CD4-positive, alpha-beta T cell (primary cell): ENCODE measurements at regions not wholly inside any gene's neighbourhood (a gene's known extent, or its start where the extent isn't known, plus 50 kb on each side); places are given as distances from the start of the nearest gene placed in this dataset.

Experiments
- ATAC-seq: fragments of 200-7000 bp; cut with Tn5 transposase; one replicate; pipeline ENCODE4 v1.10.0; 2022; ENCODE audit warnings: mild to moderate bottlenecking; ENCODE audit not compliant: poor library complexity
- CTCF ChIA-PET: fragments of 350-600 bp; sonication (Branson Sonifier 250); formaldehyde crosslinking; loops from one replicate; lab custom pipeline; 2021; ENCODE audit warnings: antibody characterized with exemption, inconsistent platforms; lab: Charles Lee
- POLR2A ChIA-PET: fragments of 350-600 bp; sonication (Branson Sonifier 250); formaldehyde crosslinking; loops from one replicate; lab custom pipeline; 2021; ENCODE audit warnings: antibody characterized with exemption, inconsistent platforms; lab: Charles Lee
- DNase-seq, 14 experiments: peaks; one replicate each; pipeline ENCODE4 v3.0.0-alpha.2; 2013 to 2020; ENCODE audit warnings: mixed read lengths in 2 of 14
- H3K27ac ChIP-seq, 2 donors: one replicate each; pipeline versions ENCODE4 v1.5.1 to v1.7.0; 2013; ENCODE audit warnings: low read length in 2 of 2, low read depth in 1 of 2, mild to moderate bottlenecking in 1 of 2
- H3K27me3 ChIP-seq, 2 experiments: 1 replicate in 1 of 2; 2 replicates in 1 of 2; pipeline versions ENCODE4 v1.6.1 to v1.7.0; 2013; ENCODE audit warnings: low read length in 2 of 2, control low read depth in 1 of 2, mild to moderate bottlenecking in 1 of 2, moderate library complexity in 1 of 2; ENCODE audit not compliant: insufficient read depth in 2 of 2, control insufficient read depth in 1 of 2
- H3K36me3 ChIP-seq: one replicate; pipeline ENCODE4 v1.6.1; 2013; ENCODE audit warnings: low read length, control low read depth; ENCODE audit not compliant: insufficient read depth
- H3K4me1 ChIP-seq: one replicate; pipeline ENCODE4 v1.6.1; 2013; ENCODE audit warnings: low read length, control low read depth; ENCODE audit not compliant: insufficient read depth
- H3K4me3 ChIP-seq: one replicate; pipeline ENCODE4 v1.5.1; 2013; ENCODE audit warnings: mild to moderate bottlenecking, low read length, moderate library complexity
- H3K9me3 ChIP-seq, 2 experiments: 1 replicate in 1 of 2; 2 replicates in 1 of 2; pipeline versions ENCODE4 v1.6.1 to v1.7.0; 2013; ENCODE audit warnings: low read length in 2 of 2, mild to moderate bottlenecking in 2 of 2, control low read depth in 1 of 2, moderate library complexity in 1 of 2; ENCODE audit not compliant: control insufficient read depth in 1 of 2, insufficient read depth in 1 of 2
- H3K27ac Mint-ChIP-seq: one replicate; pipeline ENCODE4 v1.8.0; 2020; ENCODE audit warnings: mixed read lengths
- H3K27me3 Mint-ChIP-seq: one replicate; pipeline ENCODE4 v1.8.0; 2021; ENCODE audit warnings: mixed read lengths
- H3K36me3 Mint-ChIP-seq: one replicate; pipeline ENCODE4 v1.8.0; 2021; ENCODE audit warnings: low read depth, mixed read lengths
- H3K4me1 Mint-ChIP-seq: one replicate; pipeline ENCODE4 v1.8.0; 2021; ENCODE audit warnings: low read depth, mixed read lengths
- H3K4me3 Mint-ChIP-seq: one replicate; pipeline ENCODE4 v1.8.0; 2020; ENCODE audit warnings: mild to moderate bottlenecking, mixed read lengths
- H3K9me3 Mint-ChIP-seq: one replicate; pipeline ENCODE4 v1.8.0; 2020; ENCODE audit warnings: mixed read lengths
- intact Hi-C, 2 experiments: fragments of 100-400 bp; cut with DNase I in 1 of 2; cut with micrococcal nuclease in 1 of 2; formaldehyde crosslinking; loops; one replicate each; pipeline versions ENCODE4 v1.15.1 to v1.9.0; 2023 to 2025; cut with DNase I, micrococcal nuclease
- TF ChIP-seq, protein P1 (sequence below): fragments of 200-600 bp; IDR thresholded peaks from one replicate; pipeline ENCODE4 v1.8.0; 2022; ENCODE audit warnings: antibody characterized with exemption, mild to moderate bottlenecking

DNA sequence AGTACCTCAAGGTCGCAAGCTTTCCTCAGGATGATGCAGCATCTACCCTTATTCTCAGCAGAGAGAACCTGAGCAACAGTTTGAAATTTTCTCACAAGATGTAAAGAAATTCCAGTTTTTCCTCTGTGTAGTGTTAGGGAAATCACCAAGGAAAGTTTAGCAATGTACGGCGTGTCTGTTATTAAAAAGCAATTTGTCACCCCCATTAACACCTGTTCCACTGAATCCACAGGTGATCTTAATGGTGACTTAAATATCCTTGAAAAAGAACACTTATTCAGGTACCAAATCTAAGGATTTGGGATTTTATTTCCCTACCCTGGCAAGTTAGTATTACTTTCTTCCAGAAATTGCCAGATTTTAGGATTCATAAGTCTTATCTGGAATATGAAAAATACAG lies 77.9 kb upstream of the ATP10B start:
- Mint-ChIP-seq H3K27me3 (no peaks in the 10 kb centered on the region), H3K4me3 (no peak overlapping the region), H3K9me3 (no peaks in the 10 kb centered on the region), H3K4me1 (no peaks in the 10 kb centered on the region), H3K36me3 (no peaks in the 10 kb centered on the region), H3K27ac (no peak overlapping the region)
- ATAC-seq: no peak
- Histone ChIP-seq H3K27ac (no peak overlapping the region), H3K4me3 (no peak overlapping the region), H3K9me3 (no peaks in the 10 kb centered on the region), H3K4me1 (no peaks in the 10 kb centered on the region), H3K27me3 (no peaks in the 10 kb centered on the region), H3K36me3 (no peaks in the 10 kb centered on the region)
- no peak for DNase-seq
- CTCF ChIA-PET: no interaction called here
- TF ChIP-seq, protein P1, sequence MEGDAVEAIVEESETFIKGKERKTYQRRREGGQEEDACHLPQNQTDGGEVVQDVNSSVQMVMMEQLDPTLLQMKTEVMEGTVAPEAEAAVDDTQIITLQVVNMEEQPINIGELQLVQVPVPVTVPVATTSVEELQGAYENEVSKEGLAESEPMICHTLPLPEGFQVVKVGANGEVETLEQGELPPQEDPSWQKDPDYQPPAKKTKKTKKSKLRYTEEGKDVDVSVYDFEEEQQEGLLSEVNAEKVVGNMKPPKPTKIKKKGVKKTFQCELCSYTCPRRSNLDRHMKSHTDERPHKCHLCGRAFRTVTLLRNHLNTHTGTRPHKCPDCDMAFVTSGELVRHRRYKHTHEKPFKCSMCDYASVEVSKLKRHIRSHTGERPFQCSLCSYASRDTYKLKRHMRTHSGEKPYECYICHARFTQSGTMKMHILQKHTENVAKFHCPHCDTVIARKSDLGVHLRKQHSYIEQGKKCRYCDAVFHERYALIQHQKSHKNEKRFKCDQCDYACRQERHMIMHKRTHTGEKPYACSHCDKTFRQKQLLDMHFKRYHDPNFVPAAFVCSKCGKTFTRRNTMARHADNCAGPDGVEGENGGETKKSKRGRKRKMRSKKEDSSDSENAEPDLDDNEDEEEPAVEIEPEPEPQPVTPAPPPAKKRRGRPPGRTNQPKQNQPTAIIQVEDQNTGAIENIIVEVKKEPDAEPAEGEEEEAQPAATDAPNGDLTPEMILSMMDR: no peak
- POLR2A ChIA-PET: no interaction called here
- intact Hi-C loops: no loop called here

DNA sequence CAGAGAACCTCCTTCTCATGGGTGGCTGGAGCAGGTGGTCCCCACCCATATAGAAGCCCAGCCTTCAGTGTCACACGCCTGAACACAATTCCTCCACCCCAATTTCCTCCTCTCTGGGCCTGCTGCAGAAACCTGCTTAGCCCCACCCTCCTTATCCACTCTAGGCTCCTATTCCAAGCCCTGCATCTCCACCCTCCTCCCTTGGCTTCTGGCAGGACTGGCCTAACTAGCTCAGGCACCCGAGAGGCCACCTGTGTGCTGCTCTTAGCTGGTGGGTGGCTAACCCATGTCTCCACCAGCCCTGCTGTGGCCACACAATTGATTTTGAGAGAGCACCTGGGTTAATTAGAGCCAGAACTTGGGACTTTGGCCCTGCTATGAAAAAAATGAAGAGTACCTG lies 77.3 kb upstream of the ATP10B start:
- ATAC-seq (no peak), DNase-seq (no peak)
- TF ChIP-seq, protein P1: no peak
- H3K27me3 Mint-ChIP-seq: no peaks in the 10 kb centered on the region
- no peaks in the 10 kb centered on the region for H3K4me1 Mint-ChIP-seq
- ChIA-PET CTCF (no interaction called here), POLR2A (no interaction called here)
- no peak overlapping the region for H3K27ac Mint-ChIP-seq
- H3K9me3 ChIP-seq: no peaks in the 10 kb centered on the region
- H3K4me1 ChIP-seq: no peaks in the 10 kb centered on the region
- H3K4me3 ChIP-seq: no peak overlapping the region
- no peaks in the 10 kb centered on the region for H3K36me3 Mint-ChIP-seq
- H3K9me3 Mint-ChIP-seq: no peaks in the 10 kb centered on the region
- intact Hi-C loops: no loop called here
- no peak overlapping the region for H3K27ac ChIP-seq
- no peaks in the 10 kb centered on the region for H3K36me3 ChIP-seq
- no peak overlapping the region for H3K4me3 Mint-ChIP-seq
- no peaks in the 10 kb centered on the region for H3K27me3 ChIP-seq

DNA sequence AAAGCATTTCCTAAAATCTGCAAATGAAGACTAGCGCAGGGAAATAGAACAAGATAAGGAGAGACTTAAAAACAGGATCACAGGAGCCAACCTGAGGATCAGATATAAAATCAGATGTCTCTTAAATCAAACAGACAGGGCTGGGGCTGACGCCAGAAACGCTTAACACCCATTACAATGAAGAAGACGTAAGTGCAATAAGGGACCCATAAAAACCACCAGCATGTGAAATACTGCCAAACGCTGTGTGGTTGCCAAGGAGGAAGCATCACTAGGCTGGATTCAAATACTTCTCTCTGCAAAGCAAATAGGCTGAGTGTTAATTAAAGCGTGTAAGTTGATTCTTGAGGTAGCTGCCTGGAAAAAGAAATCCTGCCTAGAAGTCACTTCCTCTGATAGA lies 74.4 kb upstream of the ATP10B start:
- Mint-ChIP-seq H3K9me3 (no peaks in the 10 kb centered on the region), H3K4me3 (no peak overlapping the region), H3K27ac (no peak overlapping the region), H3K4me1 (no peaks in the 10 kb centered on the region), H3K36me3 (no peaks in the 10 kb centered on the region), H3K27me3 (no peaks in the 10 kb centered on the region)
- no peaks in the 10 kb centered on the region for H3K27me3 ChIP-seq
- intact Hi-C loops: no loop called here
- POLR2A ChIA-PET: no interaction called here
- H3K27ac ChIP-seq: no peak overlapping the region
- TF ChIP-seq, protein P1: no peak
- H3K36me3 ChIP-seq: no peaks in the 10 kb centered on the region
- no peak overlapping the region for H3K4me3 ChIP-seq
- H3K4me1 ChIP-seq: no peaks in the 10 kb centered on the region
- no peak for DNase-seq
- CTCF ChIA-PET: no interaction called here
- no peaks in the 10 kb centered on the region for H3K9me3 ChIP-seq
- no peak for ATAC-seq
